Body of pancreas (tissue), 4 donors: ENCODE measurements at regions not wholly inside any gene's neighbourhood (a gene's known extent, or its start where the extent isn't known, plus 50 kb on each side); places are given as distances from the start of the nearest gene placed in this dataset.

ENCODE experiments used
- ATAC-seq: fragments of 150-250 bp; one replicate; pipeline ENCODE4 v1.9.1; 2016
- DNase-seq, 4 donors: peaks; one replicate each; pipeline ENCODE4 v3.0.0-alpha.2; 2019
- H3K27ac ChIP-seq, 4 donors: fragments of 200-600 bp; sonication (generic); 1 replicate in 3 of 4; 2 replicates in 1 of 4; pipeline versions ENCODE4 v1.5.1 to v1.6.1; 2016 to 2019; ENCODE audit warnings: mild to moderate bottlenecking in 1 of 4, mixed read lengths in 1 of 4, moderate library complexity in 1 of 4
- H3K27me3 ChIP-seq, 2 donors: fragments of 200-600 bp; sonication (generic); one replicate each; pipeline ENCODE4 v1.6.0; 2016; ENCODE audit warnings: mild to moderate bottlenecking in 1 of 2
- H3K36me3 ChIP-seq, 2 donors: fragments of 200-600 bp; sonication (generic); replicated peaks in 1 of 2; 2 replicates each; pipeline ENCODE4 v1.5.1; 2016; ENCODE audit warnings: low read depth in 2 of 2; ENCODE audit not compliant: insufficient read depth in 1 of 2
- H3K4me1 ChIP-seq: fragments of 200-600 bp; sonication (generic); one replicate; pipeline ENCODE4 v1.6.0; 2016
- H3K4me3 ChIP-seq, 2 donors: fragments of 200-600 bp; sonication (generic); 1 replicate in 1 of 2; 2 replicates in 1 of 2; pipeline ENCODE4 v1.5.1; 2016 to 2019
- H3K9me3 ChIP-seq, 3 donors: fragments of 200-600 bp; sonication (generic); 1 replicate in 2 of 3; 2 replicates in 1 of 3; pipeline ENCODE4 v1.5.1; 2016
- CTCF ChIP-seq, 7 experiments: fragments of 450-650 bp in 4 of 7; fragments of 200-600 bp in 3 of 7; sonication (generic) in 3 of 7; IDR thresholded peaks; one replicate each; pipeline ENCODE4 v1.5.1; 2016 to 2019; ENCODE audit warnings: antibody characterized with exemption in 7 of 7
- POLR2A ChIP-seq, 3 donors: fragments of 450-650 bp; IDR thresholded peaks; one replicate each; pipeline ENCODE4 v1.6.1; 2016; ENCODE audit warnings: antibody characterized with exemption in 3 of 3, mild to moderate bottlenecking in 2 of 3
- WGBS, 2 donors: methylation state at CpG; one replicate each; pipeline ENCODE4 v1.1.5; 2017; 5-methylcytosine and 5-hydroxymethylcytosine counted together
- intact Hi-C: fragments of 100-400 bp; cut with DNase I; formaldehyde crosslinking; loops from one replicate; pipeline ENCODE4 v1.15.1; 2023

GRCh38 chr22:27557286-27558008 lies 244.1 kb downstream of the MN1 start:
- Histone ChIP-seq H3K9me3 (no peaks in the 10 kb centered on the region), H3K27me3 (no peaks in the 10 kb centered on the region), H3K4me3 (no peak overlapping the region), H3K4me1 (no peaks in the 10 kb centered on the region), H3K27ac (no peak overlapping the region), H3K36me3 (no peaks in the 10 kb centered on the region)
- intact Hi-C loops, result no loop called here
- peak in 1 of 4 donors; percentile 22 for DNase-seq
- ATAC-seq, result no peak
- WGBS, 2 donors, result 67 to 76% methylated on average over 12 of the region's 12 CpGs
- TF ChIP-seq POLR2A (IDR thresholded peaks at IDR 0.05), result no peak
- no peak for TF ChIP-seq CTCF (IDR thresholded peaks at IDR 0.05)

GRCh38 chr22:27558658-27559371 lies 242.7 kb downstream of the MN1 start:
- intact Hi-C loops, result no loop called here
- Histone ChIP-seq H3K27me3 (no peaks in the 10 kb centered on the region), H3K4me1 (no peaks in the 10 kb centered on the region), H3K9me3 (no peaks in the 10 kb centered on the region), H3K4me3 (no peak overlapping the region), H3K36me3 (no peaks in the 10 kb centered on the region), H3K27ac (no peak overlapping the region)
- DNase-seq (no peak), ATAC-seq (no peak)
- TF ChIP-seq CTCF (IDR thresholded peaks at IDR 0.05) (no peak), POLR2A (IDR thresholded peaks at IDR 0.05) (no peak)
- WGBS, 2 donors, result 73 to 82% methylated on average over 11 of the region's 11 CpGs

- ATAC-seq (no peak), DNase-seq (no peak)
- H3K27ac ChIP-seq, result no peak overlapping the region
- intact Hi-C loops, result no loop called here
- no peaks in the 10 kb centered on the region for H3K36me3 ChIP-seq
- H3K27me3 ChIP-seq, result no peaks in the 10 kb centered on the region
- WGBS, 2 donors, result 70 to 78% methylated on average over 5 of the region's 5 CpGs
- H3K9me3 ChIP-seq, result no peaks in the 10 kb centered on the region
- no peaks in the 10 kb centered on the region for H3K4me1 ChIP-seq
- TF ChIP-seq POLR2A (IDR thresholded peaks at IDR 0.05), result no peak
- TF ChIP-seq CTCF (IDR thresholded peaks at IDR 0.05), result no peak
- no peak overlapping the region for H3K4me3 ChIP-seq
Measured at GRCh38 chr22:27560781-27561180, 240.8 kb downstream of the MN1 start.

GRCh38 chr22:27561286-27561904 lies 240.2 kb downstream of the MN1 start:
- Histone ChIP-seq H3K27ac (no peak overlapping the region), H3K36me3 (no peaks in the 10 kb centered on the region), H3K4me3 (no peak overlapping the region), H3K27me3 (no peaks in the 10 kb centered on the region), H3K4me1 (no peaks in the 10 kb centered on the region), H3K9me3 (no peaks in the 10 kb centered on the region)
- DNase-seq (no peak), ATAC-seq (no peak)
- no peak for TF ChIP-seq POLR2A (IDR thresholded peaks at IDR 0.05)
- no peak for TF ChIP-seq CTCF (IDR thresholded peaks at IDR 0.05)
- 81 to 86% methylated on average over 8 to 9 of the region's 9 CpGs for WGBS, 2 donors
- intact Hi-C loops, result no loop called here
